ENCODE measurements at regions not wholly inside any gene's neighbourhood (a gene's known extent, or its start where the extent isn't known, plus 50 kb on each side); places are given as distances from the start of the nearest gene placed in this dataset.

GRCh38 chr2:211084352-211084751, 528.0 kb downstream of the CPS1 start:
- TF ChIP-seq POLR2A (IDR thresholded peaks at IDR 0.05; ENCODE audit: low read length) (no peak), GATA1 (IDR thresholded peaks at IDR 0.05; ENCODE audit: low read depth, low read length) (no peak)
